Astrocyte (in vitro differentiated cells and primary cell): ENCODE measurements at regions not wholly inside any gene's neighbourhood (a gene's known extent, or its start where the extent isn't known, plus 50 kb on each side); places are given as distances from the start of the nearest gene placed in this dataset.

Source experiments
- EZH2 ChIP-seq: IDR thresholded peaks from 2 replicates; pipeline ENCODE4 v1.6.1; 2012; ENCODE audit warnings: mild to moderate bottlenecking, low read length, inconsistent platforms; ENCODE audit not compliant: insufficient read depth
- TF ChIP-seq, protein P1 (sequence below): IDR thresholded peaks from 2 replicates; pipeline ENCODE4 v1.5.1; 2011; ENCODE audit warnings: low read depth, mild to moderate bottlenecking, inconsistent platforms, low read length, moderate library complexity; ENCODE audit not compliant: insufficient read depth

DNA sequence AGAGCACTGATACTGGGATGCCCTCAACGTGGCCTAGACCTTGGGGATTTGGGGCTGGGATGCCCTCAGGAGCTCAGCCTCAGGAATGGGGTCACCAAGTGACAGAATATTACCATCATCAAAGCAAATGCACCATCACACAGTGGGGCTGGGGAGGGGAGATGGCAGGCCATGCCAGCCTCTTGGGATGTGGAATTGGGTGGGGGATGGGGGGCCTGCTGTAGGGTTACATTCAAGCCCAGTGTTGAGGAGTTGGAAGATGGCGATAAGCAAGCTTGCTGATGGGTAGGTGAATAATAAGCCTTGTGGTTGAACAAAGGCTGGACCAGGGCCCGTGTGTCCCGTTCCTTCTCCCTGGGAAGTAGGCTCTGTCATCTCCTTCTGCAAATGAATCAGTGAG, 69.1 kb upstream of the GPR12 start:
- TF ChIP-seq, protein P1, sequence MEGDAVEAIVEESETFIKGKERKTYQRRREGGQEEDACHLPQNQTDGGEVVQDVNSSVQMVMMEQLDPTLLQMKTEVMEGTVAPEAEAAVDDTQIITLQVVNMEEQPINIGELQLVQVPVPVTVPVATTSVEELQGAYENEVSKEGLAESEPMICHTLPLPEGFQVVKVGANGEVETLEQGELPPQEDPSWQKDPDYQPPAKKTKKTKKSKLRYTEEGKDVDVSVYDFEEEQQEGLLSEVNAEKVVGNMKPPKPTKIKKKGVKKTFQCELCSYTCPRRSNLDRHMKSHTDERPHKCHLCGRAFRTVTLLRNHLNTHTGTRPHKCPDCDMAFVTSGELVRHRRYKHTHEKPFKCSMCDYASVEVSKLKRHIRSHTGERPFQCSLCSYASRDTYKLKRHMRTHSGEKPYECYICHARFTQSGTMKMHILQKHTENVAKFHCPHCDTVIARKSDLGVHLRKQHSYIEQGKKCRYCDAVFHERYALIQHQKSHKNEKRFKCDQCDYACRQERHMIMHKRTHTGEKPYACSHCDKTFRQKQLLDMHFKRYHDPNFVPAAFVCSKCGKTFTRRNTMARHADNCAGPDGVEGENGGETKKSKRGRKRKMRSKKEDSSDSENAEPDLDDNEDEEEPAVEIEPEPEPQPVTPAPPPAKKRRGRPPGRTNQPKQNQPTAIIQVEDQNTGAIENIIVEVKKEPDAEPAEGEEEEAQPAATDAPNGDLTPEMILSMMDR = no peak
- TF ChIP-seq EZH2 = no peak
